CD4-positive, alpha-beta T cell (primary cell): ENCODE measurements at regions not wholly inside any gene's neighbourhood (a gene's known extent, or its start where the extent isn't known, plus 50 kb on each side); places are given as distances from the start of the nearest gene placed in this dataset.

ENCODE experiments used
- ATAC-seq: fragments of 200-7000 bp; cut with Tn5 transposase; one replicate; pipeline ENCODE4 v1.10.0; 2022; ENCODE audit warnings: mild to moderate bottlenecking; ENCODE audit not compliant: poor library complexity
- CTCF ChIA-PET: fragments of 350-600 bp; sonication (Branson Sonifier 250); formaldehyde crosslinking; loops from one replicate; lab custom pipeline; 2021; ENCODE audit warnings: antibody characterized with exemption, inconsistent platforms; lab: Charles Lee
- POLR2A ChIA-PET: fragments of 350-600 bp; sonication (Branson Sonifier 250); formaldehyde crosslinking; loops from one replicate; lab custom pipeline; 2021; ENCODE audit warnings: antibody characterized with exemption, inconsistent platforms; lab: Charles Lee
- DNase-seq, 14 experiments: peaks; one replicate each; pipeline ENCODE4 v3.0.0-alpha.2; 2013 to 2020; ENCODE audit warnings: mixed read lengths in 2 of 14
- H3K27ac ChIP-seq, 2 donors: one replicate each; pipeline versions ENCODE4 v1.5.1 to v1.7.0; 2013; ENCODE audit warnings: low read length in 2 of 2, low read depth in 1 of 2, mild to moderate bottlenecking in 1 of 2
- H3K27me3 ChIP-seq, 2 experiments: 1 replicate in 1 of 2; 2 replicates in 1 of 2; pipeline versions ENCODE4 v1.6.1 to v1.7.0; 2013; ENCODE audit warnings: low read length in 2 of 2, control low read depth in 1 of 2, mild to moderate bottlenecking in 1 of 2, moderate library complexity in 1 of 2; ENCODE audit not compliant: insufficient read depth in 2 of 2, control insufficient read depth in 1 of 2
- H3K36me3 ChIP-seq: one replicate; pipeline ENCODE4 v1.6.1; 2013; ENCODE audit warnings: low read length, control low read depth; ENCODE audit not compliant: insufficient read depth
- H3K4me1 ChIP-seq: one replicate; pipeline ENCODE4 v1.6.1; 2013; ENCODE audit warnings: low read length, control low read depth; ENCODE audit not compliant: insufficient read depth
- H3K4me3 ChIP-seq: one replicate; pipeline ENCODE4 v1.5.1; 2013; ENCODE audit warnings: mild to moderate bottlenecking, low read length, moderate library complexity
- H3K9me3 ChIP-seq, 2 experiments: 1 replicate in 1 of 2; 2 replicates in 1 of 2; pipeline versions ENCODE4 v1.6.1 to v1.7.0; 2013; ENCODE audit warnings: low read length in 2 of 2, mild to moderate bottlenecking in 2 of 2, control low read depth in 1 of 2, moderate library complexity in 1 of 2; ENCODE audit not compliant: control insufficient read depth in 1 of 2, insufficient read depth in 1 of 2
- H3K27ac Mint-ChIP-seq: one replicate; pipeline ENCODE4 v1.8.0; 2020; ENCODE audit warnings: mixed read lengths
- H3K27me3 Mint-ChIP-seq: one replicate; pipeline ENCODE4 v1.8.0; 2021; ENCODE audit warnings: mixed read lengths
- H3K36me3 Mint-ChIP-seq: one replicate; pipeline ENCODE4 v1.8.0; 2021; ENCODE audit warnings: low read depth, mixed read lengths
- H3K4me1 Mint-ChIP-seq: one replicate; pipeline ENCODE4 v1.8.0; 2021; ENCODE audit warnings: low read depth, mixed read lengths
- H3K4me3 Mint-ChIP-seq: one replicate; pipeline ENCODE4 v1.8.0; 2020; ENCODE audit warnings: mild to moderate bottlenecking, mixed read lengths
- H3K9me3 Mint-ChIP-seq: one replicate; pipeline ENCODE4 v1.8.0; 2020; ENCODE audit warnings: mixed read lengths
- CTCF ChIP-seq: fragments of 200-600 bp; IDR thresholded peaks from one replicate; pipeline ENCODE4 v1.8.0; 2022; ENCODE audit warnings: antibody characterized with exemption, mild to moderate bottlenecking
- intact Hi-C, 2 experiments: fragments of 100-400 bp; cut with DNase I in 1 of 2; cut with micrococcal nuclease in 1 of 2; formaldehyde crosslinking; loops; one replicate each; pipeline versions ENCODE4 v1.15.1 to v1.9.0; 2023 to 2025; cut with DNase I, micrococcal nuclease

GRCh38 chr17:51389875-51390274, 129.5 kb downstream of the UTP18 start:
- no peak overlapping the region for H3K4me3 Mint-ChIP-seq
- Histone ChIP-seq H3K4me1 (no peaks in the 10 kb centered on the region), H3K27me3 (no peaks in the 10 kb centered on the region), H3K4me3 (no peak overlapping the region), H3K36me3 (no peaks in the 10 kb centered on the region), H3K27ac (no peak overlapping the region), H3K9me3 (no peaks in the 10 kb centered on the region)
- peaks cover 14% of the 10 kb centered on the region for H3K27me3 Mint-ChIP-seq
- no peak overlapping the region for H3K27ac Mint-ChIP-seq
- no peaks in the 10 kb centered on the region for H3K9me3 Mint-ChIP-seq
- no peak for DNase-seq
- TF ChIP-seq CTCF = no peak
- POLR2A ChIA-PET = interaction anchor here (0.6 kb wide), 1 partner anchor 37 kb away, joined by 3 read pairs; no protein-coding TSS in a partner anchor
- intact Hi-C loops = no loop called here
- H3K36me3 Mint-ChIP-seq = no peaks in the 10 kb centered on the region
- CTCF ChIA-PET = no interaction called here
- ATAC-seq = no peak
- H3K4me1 Mint-ChIP-seq = no peaks in the 10 kb centered on the region

- no peak overlapping the region for H3K27ac ChIP-seq
- Mint-ChIP-seq H3K36me3 (no peaks in the 10 kb centered on the region), H3K4me3 (no peak overlapping the region), H3K9me3 (no peaks in the 10 kb centered on the region), H3K27ac (no peak overlapping the region), H3K27me3 (peaks cover 14% of the 10 kb centered on the region), H3K4me1 (no peaks in the 10 kb centered on the region)
- CTCF ChIA-PET = interaction anchor here (0.9 kb wide), 1 partner anchor 12 kb away, joined by 3 read pairs; no protein-coding TSS in a partner anchor
- POLR2A ChIA-PET = no interaction called here
- H3K27me3 ChIP-seq = no peaks in the 10 kb centered on the region
- ATAC-seq (no peak), DNase-seq (no peak)
- H3K9me3 ChIP-seq = no peaks in the 10 kb centered on the region
- no peaks in the 10 kb centered on the region for H3K36me3 ChIP-seq
- H3K4me3 ChIP-seq = no peak overlapping the region
- intact Hi-C loops = no loop called here
- H3K4me1 ChIP-seq = no peaks in the 10 kb centered on the region
- no peak for TF ChIP-seq CTCF
Observed at GRCh38 chr17:51391982-51392654, 131.8 kb downstream of the UTP18 start.

- Histone ChIP-seq H3K9me3 (no peaks in the 10 kb centered on the region), H3K4me1 (no peaks in the 10 kb centered on the region), H3K4me3 (no peak overlapping the region), H3K27me3 (no peaks in the 10 kb centered on the region), H3K36me3 (no peaks in the 10 kb centered on the region), H3K27ac (no peak overlapping the region)
- H3K4me1 Mint-ChIP-seq = no peaks in the 10 kb centered on the region
- ATAC-seq (no peak), DNase-seq (no peak)
- H3K4me3 Mint-ChIP-seq = no peak overlapping the region
- POLR2A ChIA-PET = no interaction called here
- no peaks in the 10 kb centered on the region for H3K36me3 Mint-ChIP-seq
- intact Hi-C loops = no loop called here
- H3K27me3 Mint-ChIP-seq = peaks cover 4% of the 10 kb centered on the region
- H3K27ac Mint-ChIP-seq = no peak overlapping the region
- CTCF ChIA-PET = no interaction called here
- TF ChIP-seq CTCF = no peak
- H3K9me3 Mint-ChIP-seq = no peaks in the 10 kb centered on the region
Observed at GRCh38 chr17:51395621-51396020, 135.3 kb downstream of the UTP18 start.
